Naive thymus-derived CD4-positive, alpha-beta T cell (primary cell): ENCODE measurements at regions not wholly inside any gene's neighbourhood (a gene's known extent, or its start where the extent isn't known, plus 50 kb on each side); places are given as distances from the start of the nearest gene placed in this dataset.
"Not testable (repeated sequence)": the region's sequence is repeated elsewhere in the genome, so short reads cannot be mapped to it uniquely, and the experiment has no call there.

ENCODE experiments used
- ATAC-seq: fragments of 150-1000 bp; cut with Tn5 transposase; 2 replicates; pipeline ENCODE4 v1.10.0; 2021; ENCODE audit warnings: mild to moderate bottlenecking, moderate library complexity
- CTCF ChIA-PET: fragments of 350-600 bp; sonication (Branson Sonifier 250); formaldehyde crosslinking; loops from one replicate; lab custom pipeline; 2021; ENCODE audit warnings: antibody characterized with exemption; lab: Charles Lee
- POLR2A ChIA-PET: fragments of 350-600 bp; sonication (Branson Sonifier 250); formaldehyde crosslinking; loops from one replicate; lab custom pipeline; 2021; ENCODE audit warnings: antibody characterized with exemption, inconsistent platforms; lab: Charles Lee
- DNase-seq, 9 donors: peaks; one replicate each; pipeline versions ENCODE4 v3.0.0 to v3.0.0-alpha.2; 2020 to 2022; ENCODE audit warnings: mixed read lengths in 1 of 9
- H3K27ac ChIP-seq: one replicate; pipeline ENCODE4 v1.7.0; 2013; ENCODE audit warnings: mild to moderate bottlenecking, low read depth, low read length, moderate library complexity
- H3K27me3 ChIP-seq, 2 donors: one replicate each; pipeline ENCODE4 v1.7.0; 2013; ENCODE audit warnings: low read length in 2 of 2, mild to moderate bottlenecking in 2 of 2, moderate library complexity in 2 of 2; ENCODE audit not compliant: control insufficient read depth in 2 of 2, insufficient read depth in 2 of 2
- H3K36me3 ChIP-seq, 3 experiments: 1 replicate in 2 of 3; 2 replicates in 1 of 3; pipeline ENCODE4 v1.7.0; 2013; ENCODE audit warnings: low read length in 3 of 3, mild to moderate bottlenecking in 3 of 3, moderate library complexity in 1 of 3; ENCODE audit not compliant: insufficient read depth in 3 of 3, control insufficient read depth in 2 of 3
- H3K4me1 ChIP-seq, 2 donors: one replicate each; pipeline ENCODE4 v1.7.0; 2013; ENCODE audit warnings: low read length in 2 of 2, mild to moderate bottlenecking in 2 of 2, moderate library complexity in 1 of 2; ENCODE audit not compliant: control insufficient read depth in 2 of 2, insufficient read depth in 2 of 2
- H3K4me3 ChIP-seq: 2 replicates; pipeline ENCODE4 v1.7.0; 2013; ENCODE audit warnings: mild to moderate bottlenecking, low read length
- H3K9me3 ChIP-seq, 3 experiments: 1 replicate in 2 of 3; 2 replicates in 1 of 3; pipeline ENCODE4 v1.7.0; 2013; ENCODE audit warnings: low read length in 3 of 3; ENCODE audit not compliant: control insufficient read depth in 2 of 3
- H3K27ac Mint-ChIP-seq, 9 donors: one replicate each; pipeline ENCODE4 v1.8.0; 2020 to 2022; ENCODE audit warnings: mixed read lengths in 9 of 9, mild to moderate bottlenecking in 8 of 9, moderate library complexity in 5 of 9, inconsistent platforms in 2 of 9
- H3K27me3 Mint-ChIP-seq, 5 donors: one replicate each; pipeline ENCODE4 v1.8.0; 2021 to 2022; ENCODE audit warnings: mixed read lengths in 5 of 5, mild to moderate bottlenecking in 1 of 5
- H3K36me3 Mint-ChIP-seq, 5 donors: one replicate each; pipeline ENCODE4 v1.8.0; 2020 to 2022; ENCODE audit warnings: mixed read lengths in 5 of 5, mild to moderate bottlenecking in 3 of 5, inconsistent platforms in 1 of 5
- H3K4me1 Mint-ChIP-seq, 7 donors: one replicate each; pipeline ENCODE4 v1.8.0; 2020 to 2022; ENCODE audit warnings: mixed read lengths in 7 of 7, mild to moderate bottlenecking in 3 of 7, inconsistent platforms in 1 of 7
- H3K4me3 Mint-ChIP-seq, 10 donors: one replicate each; pipeline ENCODE4 v1.8.0; 2020 to 2022; ENCODE audit warnings: mild to moderate bottlenecking in 10 of 10, mixed read lengths in 10 of 10, moderate library complexity in 6 of 10, inconsistent platforms in 2 of 10
- H3K9me3 Mint-ChIP-seq, 11 donors: one replicate each; pipeline ENCODE4 v1.8.0; 2020 to 2022; ENCODE audit warnings: mixed read lengths in 11 of 11, mild to moderate bottlenecking in 4 of 11, inconsistent platforms in 1 of 11, moderate library complexity in 1 of 11
- intact Hi-C, 2 donors: fragments of 100-400 bp; cut with micrococcal nuclease; formaldehyde crosslinking; loops; one replicate each; pipeline ENCODE4 v1.15.1; 2023

- POLR2A ChIA-PET, H3K4me3 ChIP-seq: not testable (repeated sequence)
Measured at GRCh38 chr10:64702086-64702485, 1180.9 kb downstream of the REEP3 start.

GRCh38 chr10:64708884-64709681 is 1187.9 kb downstream of the REEP3 start:
- Histone ChIP-seq H3K4me3 (no peak overlapping the region), H3K4me1 (no peaks in the 10 kb centered on the region), H3K36me3 (no peaks in the 10 kb centered on the region), H3K27ac (no peak overlapping the region), H3K27me3 (no peaks in the 10 kb centered on the region), H3K9me3 (no peaks in the 10 kb centered on the region)
- ATAC-seq (no peak), DNase-seq (no peak)
- no peak overlapping the region for H3K27ac Mint-ChIP-seq
- H3K36me3 Mint-ChIP-seq = no peaks in the 10 kb centered on the region
- ChIA-PET POLR2A (no interaction called here), CTCF (no interaction called here)
- intact Hi-C loops = no loop called here
- no peak overlapping the region for H3K4me3 Mint-ChIP-seq
- no peaks in the 10 kb centered on the region for H3K27me3 Mint-ChIP-seq
- H3K9me3 Mint-ChIP-seq = peaks cover 0 to 9% (median 1%) of the 10 kb centered on the region in 11 donors
- H3K4me1 Mint-ChIP-seq = no peaks in the 10 kb centered on the region

More at GRCh38 chr10:64702086-64702485, 1180.9 kb downstream of the REEP3 start:
- ATAC-seq, DNase-seq, H3K27me3 ChIP-seq, H3K27ac ChIP-seq, H3K27me3 Mint-ChIP-seq, H3K4me1 Mint-ChIP-seq, H3K9me3 ChIP-seq, H3K4me1 ChIP-seq, H3K9me3 Mint-ChIP-seq, H3K36me3 ChIP-seq, CTCF ChIA-PET, intact Hi-C loops, H3K27ac Mint-ChIP-seq, H3K4me3 Mint-ChIP-seq, H3K36me3 Mint-ChIP-seq: not testable (repeated sequence)

GRCh38 chr10:64726466-64726865 is 1205.3 kb downstream of the REEP3 start:
- Histone ChIP-seq H3K27me3 (no peaks in the 10 kb centered on the region), H3K27ac (no peak overlapping the region), H3K4me1 (no peaks in the 10 kb centered on the region), H3K36me3 (no peaks in the 10 kb centered on the region), H3K4me3 (no peak overlapping the region), H3K9me3 (no peaks in the 10 kb centered on the region)
- POLR2A ChIA-PET = no interaction called here
- CTCF ChIA-PET = no interaction called here
- no peak overlapping the region for H3K27ac Mint-ChIP-seq
- H3K9me3 Mint-ChIP-seq = peaks cover 0 to 16% (median 8%) of the 10 kb centered on the region in 11 donors
- H3K4me3 Mint-ChIP-seq = no peak overlapping the region
- no peak for ATAC-seq
- no peak for DNase-seq
- H3K27me3 Mint-ChIP-seq = no peaks in the 10 kb centered on the region
- H3K4me1 Mint-ChIP-seq = no peaks in the 10 kb centered on the region
- intact Hi-C loops = no loop called here
- H3K36me3 Mint-ChIP-seq = no peaks in the 10 kb centered on the region

- no peaks in the 10 kb centered on the region for H3K4me1 ChIP-seq
- no peak overlapping the region for H3K4me3 ChIP-seq
- H3K27ac ChIP-seq = no peak overlapping the region
- Mint-ChIP-seq H3K9me3 (peaks cover 3 to 16% (median 10%) of the 10 kb centered on the region in 11 donors), H3K27ac (no peak overlapping the region), H3K4me1 (no peaks in the 10 kb centered on the region), H3K36me3 (no peaks in the 10 kb centered on the region), H3K27me3 (no peaks in the 10 kb centered on the region), H3K4me3 (no peak overlapping the region)
- H3K27me3 ChIP-seq = no peaks in the 10 kb centered on the region
- no peaks in the 10 kb centered on the region for H3K36me3 ChIP-seq
- no peak for ATAC-seq
- no peak for DNase-seq
- intact Hi-C loops = no loop called here
- CTCF ChIA-PET = no interaction called here
- POLR2A ChIA-PET = no interaction called here
- H3K9me3 ChIP-seq = no peaks in the 10 kb centered on the region
Measured at GRCh38 chr10:64731016-64731415, 1209.8 kb downstream of the REEP3 start.

GRCh38 chr10:64732372-64732957 is 1211.3 kb downstream of the REEP3 start:
- Mint-ChIP-seq H3K27me3 (no peaks in the 10 kb centered on the region), H3K36me3 (no peaks in the 10 kb centered on the region), H3K9me3 (peaks cover 3 to 26% (median 7%) of the 10 kb centered on the region in 11 donors), H3K27ac (no peak overlapping the region), H3K4me1 (no peaks in the 10 kb centered on the region), H3K4me3 (no peak overlapping the region)
- intact Hi-C loops = no loop called here
- Histone ChIP-seq H3K4me3 (no peak overlapping the region), H3K36me3 (no peaks in the 10 kb centered on the region), H3K4me1 (no peaks in the 10 kb centered on the region), H3K9me3 (no peaks in the 10 kb centered on the region), H3K27ac (no peak overlapping the region), H3K27me3 (no peaks in the 10 kb centered on the region)
- ChIA-PET POLR2A (no interaction called here), CTCF (no interaction called here)
- DNase-seq (no peak), ATAC-seq (no peak)

- no peaks in the 10 kb centered on the region for H3K27me3 ChIP-seq
- H3K36me3 ChIP-seq = no peaks in the 10 kb centered on the region
- no peaks in the 10 kb centered on the region for H3K9me3 ChIP-seq
- H3K27ac Mint-ChIP-seq = no peak overlapping the region
- no peak for DNase-seq
- H3K27me3 Mint-ChIP-seq = no peaks in the 10 kb centered on the region
- intact Hi-C loops = no loop called here
- H3K4me3 ChIP-seq = no peak overlapping the region
- H3K4me3 Mint-ChIP-seq = no peak overlapping the region
- CTCF ChIA-PET = no interaction called here
- H3K27ac ChIP-seq = no peak overlapping the region
- H3K4me1 ChIP-seq = no peaks in the 10 kb centered on the region
- H3K9me3 Mint-ChIP-seq = peaks cover 2 to 13% (median 5%) of the 10 kb centered on the region in 11 donors
- no peak for ATAC-seq
- no peaks in the 10 kb centered on the region for H3K36me3 Mint-ChIP-seq
- no peaks in the 10 kb centered on the region for H3K4me1 Mint-ChIP-seq
- POLR2A ChIA-PET = no interaction called here
Measured at GRCh38 chr10:64733980-64734379, 1212.8 kb downstream of the REEP3 start.

- H3K9me3 ChIP-seq = no peaks in the 10 kb centered on the region
- ChIA-PET POLR2A (no interaction called here), CTCF (no interaction called here)
- Mint-ChIP-seq H3K4me1 (no peaks in the 10 kb centered on the region), H3K4me3 (no peak overlapping the region), H3K9me3 (peaks cover 0 to 22% (median 5%) of the 10 kb centered on the region in 11 donors), H3K36me3 (no peaks in the 10 kb centered on the region), H3K27ac (no peak overlapping the region), H3K27me3 (no peaks in the 10 kb centered on the region)
- H3K27me3 ChIP-seq = no peaks in the 10 kb centered on the region
- intact Hi-C loops = no loop called here
- H3K27ac ChIP-seq = no peak overlapping the region
- no peaks in the 10 kb centered on the region for H3K36me3 ChIP-seq
- no peak overlapping the region for H3K4me3 ChIP-seq
- no peak for DNase-seq
- ATAC-seq = no peak
- no peaks in the 10 kb centered on the region for H3K4me1 ChIP-seq
Measured at GRCh38 chr10:64738462-64738861, 1217.3 kb downstream of the REEP3 start.
